ENCODE measurements at regions not wholly inside any gene's neighbourhood (a gene's known extent, or its start where the extent isn't known, plus 50 kb on each side); places are given as distances from the start of the nearest gene placed in this dataset.

GRCh38 chr17:77422104-77422747 is 281.5 kb downstream of the SEC14L1 start:
- no peak for DNase-seq

GRCh38 chr17:77422748-77423113 is 282.0 kb downstream of the SEC14L1 start:
- DNase-seq, result no peak

DNA sequence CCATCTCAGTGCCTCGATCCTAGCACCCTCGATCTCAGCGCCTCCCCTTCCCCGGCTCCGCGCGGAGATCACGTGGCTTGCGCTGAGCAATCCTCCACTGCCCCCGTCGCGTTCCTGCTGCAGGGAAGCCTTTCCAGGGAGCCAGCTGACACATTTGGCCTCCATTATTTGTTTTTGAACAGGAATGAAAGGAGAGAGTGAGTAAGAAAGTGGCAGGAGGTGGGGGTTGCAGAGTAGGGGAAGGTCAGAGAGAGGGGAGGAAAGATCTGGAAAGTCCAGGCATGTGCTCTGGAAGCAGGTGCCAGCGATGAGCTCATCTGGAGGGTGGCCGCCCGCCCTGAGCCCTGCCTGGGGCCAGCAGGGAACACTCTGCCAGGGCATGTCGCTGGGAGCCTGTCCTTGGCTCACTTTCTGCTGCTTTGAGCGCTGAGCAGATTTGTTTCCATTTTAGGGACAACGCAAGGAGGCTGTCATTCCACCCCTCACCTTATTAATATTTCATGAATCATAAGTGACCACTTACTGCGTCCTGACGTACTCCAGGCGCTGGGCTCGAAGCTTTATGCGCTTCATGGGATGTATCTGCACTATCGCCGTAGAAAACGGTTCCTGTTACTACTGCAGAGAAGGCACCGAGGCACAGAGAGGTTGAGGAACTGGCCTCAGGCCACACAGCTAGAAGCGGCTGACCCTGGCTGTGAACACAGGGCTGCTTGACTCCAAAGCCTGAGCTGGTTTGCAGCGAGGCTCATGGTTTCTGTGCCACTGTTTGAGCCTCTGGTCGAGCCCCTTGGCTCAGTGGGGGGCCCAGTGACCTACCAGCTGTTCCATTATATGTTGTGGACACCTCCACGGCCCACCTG is 283.1 kb downstream of the SEC14L1 start:
- DNase-seq, result no peak

GRCh38 chr17:77424585-77425344 is 284.0 kb downstream of the SEC14L1 start:
- no peak for DNase-seq

- no peak for DNase-seq
These were observed 284.6 kb downstream of the SEC14L1 start for GRCh38 chr17:77425348-77425747.

DNA sequence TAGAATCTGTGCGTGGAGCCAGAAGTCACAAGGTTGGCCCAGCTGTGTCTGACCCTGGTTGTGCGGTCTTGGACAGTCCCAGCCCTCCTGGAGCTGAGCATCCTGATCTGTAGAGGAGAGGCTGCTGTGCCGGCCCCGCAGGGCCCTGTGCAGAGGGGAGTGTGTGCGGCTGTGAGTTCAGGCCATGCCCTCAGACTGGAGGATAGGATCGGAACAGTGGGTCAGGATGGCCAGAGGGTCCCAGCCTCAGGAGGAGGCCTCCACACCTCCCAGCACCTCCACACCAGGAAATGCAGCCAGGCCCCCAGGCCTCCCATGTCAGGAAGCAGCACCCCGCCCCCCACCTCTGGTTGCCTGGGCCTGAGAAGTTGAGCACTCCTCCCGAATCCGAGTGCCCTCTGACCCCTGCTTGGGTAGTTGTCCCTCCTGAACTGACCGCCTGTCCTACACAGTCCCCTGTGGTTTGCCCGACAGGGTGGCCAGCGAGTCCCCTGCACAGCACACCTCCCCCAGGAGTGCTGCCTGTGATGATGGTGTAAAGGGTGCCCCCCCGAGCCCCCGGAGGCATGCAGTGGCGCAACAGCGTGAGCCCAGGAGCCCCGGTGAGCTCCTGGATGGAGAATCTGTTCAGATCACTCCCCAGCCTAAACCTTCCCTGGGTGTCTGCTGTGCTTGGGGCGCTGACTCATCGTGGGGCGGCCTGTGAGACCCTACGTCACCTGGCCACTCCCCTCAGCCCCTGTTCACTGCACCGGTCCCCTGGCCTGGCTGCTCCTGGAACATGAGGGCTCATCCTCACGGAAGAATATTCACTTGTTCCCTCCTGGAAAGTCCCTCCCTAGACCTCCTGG is 285.2 kb downstream of the SEC14L1 start:
- DNase-seq, result no peak

DNA sequence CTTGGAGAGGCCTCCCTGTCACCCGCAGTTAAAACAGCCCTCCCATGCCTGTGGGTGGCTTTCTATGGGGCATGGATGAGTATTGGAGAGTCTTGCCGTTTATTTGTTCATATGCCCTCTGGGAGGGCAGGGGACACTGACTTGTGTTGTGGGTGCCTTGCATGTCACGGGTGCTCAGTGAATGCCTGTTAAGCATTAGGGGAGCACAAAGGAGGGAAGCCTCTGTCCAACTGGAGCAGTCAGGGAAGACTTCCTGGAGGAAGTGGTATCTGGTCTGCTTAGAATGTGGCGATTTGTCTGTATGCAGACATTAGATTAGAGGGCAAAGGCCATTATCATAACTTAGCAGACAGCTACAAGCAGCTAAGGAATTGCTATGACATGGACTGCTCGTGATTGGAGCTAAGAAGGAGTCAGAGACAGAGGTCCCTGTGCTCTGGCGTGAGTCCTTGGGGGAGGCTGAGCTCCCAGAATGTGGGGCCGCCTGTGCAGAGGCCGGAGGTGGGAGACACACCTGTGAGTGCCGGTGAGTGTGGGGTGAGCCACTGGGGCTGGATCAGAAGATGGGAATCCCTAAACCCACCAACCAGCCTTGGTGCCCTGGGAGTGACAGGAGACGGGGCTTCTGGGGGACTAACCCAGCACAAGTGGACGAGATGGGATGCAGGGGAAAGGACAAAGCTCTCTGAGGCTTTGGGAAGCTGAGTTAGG is 286.1 kb downstream of the SEC14L1 start:
- no peak for DNase-seq

DNA sequence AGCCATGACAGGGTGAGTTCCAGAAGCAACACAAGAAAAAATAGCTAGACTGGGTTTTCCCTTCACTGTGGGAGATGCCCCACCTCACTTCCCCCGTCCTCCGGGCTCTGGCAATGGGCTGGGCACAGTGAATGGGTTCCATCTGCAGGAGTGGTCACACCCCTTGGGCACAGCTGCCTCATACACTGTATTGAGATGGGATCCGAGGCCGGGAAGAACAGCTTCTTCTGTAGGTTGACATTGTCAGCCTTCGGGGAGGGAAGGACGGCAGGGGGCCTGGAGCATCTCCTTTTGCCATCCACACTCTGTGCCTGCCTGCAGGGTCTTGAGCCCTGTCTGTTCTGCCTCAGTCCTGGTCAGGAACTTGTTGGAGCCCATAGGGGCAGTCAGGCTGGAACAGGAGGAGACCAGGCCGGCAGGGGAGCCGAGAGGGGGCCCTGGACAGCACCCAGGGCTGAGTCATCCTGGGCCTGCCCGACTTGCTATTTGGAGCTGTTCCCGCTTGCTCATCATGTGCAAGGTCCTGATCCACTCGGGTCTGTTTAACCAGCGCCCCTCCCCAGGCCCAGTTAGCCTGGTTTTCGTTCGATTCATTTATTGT is 286.7 kb downstream of the SEC14L1 start:
- DNase-seq, result no peak

DNA sequence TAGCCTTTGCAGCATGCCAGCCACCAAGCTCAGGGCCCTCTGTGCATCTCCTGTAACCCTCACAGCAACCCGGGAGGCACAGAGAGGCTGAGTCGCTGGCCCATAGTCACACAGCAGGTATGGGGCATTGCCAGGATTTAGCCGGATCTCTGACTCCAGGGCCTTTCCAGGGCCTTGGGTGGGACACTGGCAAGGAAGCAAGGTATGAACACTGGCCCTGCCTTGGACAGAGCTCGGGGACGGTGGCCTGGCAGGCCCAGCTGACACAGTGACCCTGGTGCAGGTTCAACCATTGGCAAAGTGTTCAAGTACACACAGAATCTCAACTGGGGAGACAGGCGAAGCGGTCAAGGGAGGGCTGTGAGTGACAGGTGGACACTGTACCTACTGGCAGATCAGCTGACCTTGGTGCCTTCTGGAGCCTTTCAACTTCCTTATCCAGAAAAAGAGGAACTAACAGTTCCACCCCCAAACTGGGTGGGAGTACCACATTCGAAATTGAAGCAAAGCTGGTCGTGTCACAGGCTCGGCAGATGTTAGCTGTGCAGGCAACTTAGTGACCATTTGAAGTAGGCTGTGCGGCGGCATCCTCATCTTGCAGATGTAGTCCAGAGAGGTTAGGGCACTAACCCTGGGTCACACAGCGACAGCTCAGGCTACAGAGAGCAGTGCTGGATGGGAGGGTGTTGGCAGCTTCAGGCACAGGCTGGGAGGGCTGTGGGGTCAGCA is 287.4 kb downstream of the SEC14L1 start:
- no peak for DNase-seq

- no peak for DNase-seq
These were observed 288.1 kb downstream of the SEC14L1 start for GRCh38 chr17:77428749-77429368.

- no peak for DNase-seq
These were observed 288.7 kb downstream of the SEC14L1 start for GRCh38 chr17:77429369-77429968.

DNA sequence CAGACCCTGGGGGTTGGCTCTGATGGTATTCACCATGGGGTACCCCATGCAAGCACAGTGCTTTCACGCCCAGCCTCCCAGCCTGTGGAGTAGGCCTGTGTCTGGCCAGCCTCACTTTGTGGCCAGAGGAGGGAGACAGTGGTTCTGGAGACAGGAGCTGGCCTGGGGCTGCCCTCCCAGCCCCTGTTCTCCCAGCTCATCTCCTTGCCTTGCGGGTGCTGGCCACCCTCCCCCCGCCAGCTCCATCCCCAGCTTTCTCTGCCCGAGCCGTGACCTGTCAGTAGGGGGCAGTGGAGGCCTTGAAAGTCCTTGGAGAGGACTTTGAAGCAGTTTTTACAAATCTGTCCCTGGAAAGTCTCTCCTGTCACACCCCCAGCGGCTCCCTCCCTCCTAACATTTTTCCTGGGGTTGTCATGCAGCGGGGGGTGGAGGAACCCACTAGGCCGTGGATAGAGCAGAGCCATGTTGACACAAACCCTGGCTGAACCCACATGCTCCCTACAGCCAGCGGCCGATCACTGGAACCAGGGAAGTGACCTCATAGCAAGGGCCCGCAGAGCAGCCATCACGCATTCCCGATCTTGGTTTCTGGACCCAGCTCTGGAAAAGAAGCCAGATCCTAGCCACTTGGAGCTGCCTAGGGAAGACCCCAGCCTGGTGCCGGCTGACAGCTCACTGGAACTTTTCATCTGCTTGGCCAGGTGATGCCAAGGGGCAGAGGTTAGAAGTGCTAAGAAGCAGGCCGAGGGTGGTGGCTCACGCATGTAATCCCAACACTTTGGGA is 289.4 kb downstream of the SEC14L1 start:
- peak; percentile 74 to 80 for DNase-seq

- no peak for DNase-seq
These were observed 291.4 kb downstream of the SEC14L1 start for GRCh38 chr17:77432034-77432661.

- DNase-seq, result no peak
These were observed 292.0 kb downstream of the SEC14L1 start for GRCh38 chr17:77432742-77433141.

GRCh38 chr17:77433385-77434135 is 292.8 kb downstream of the SEC14L1 start:
- no peak for DNase-seq

GRCh38 chr17:77434136-77435114 is 293.7 kb downstream of the SEC14L1 start:
- DNase-seq, result no peak
